GM06990 (cell line): ENCODE measurements at regions not wholly inside any gene's neighbourhood (a gene's known extent, or its start where the extent isn't known, plus 50 kb on each side); places are given as distances from the start of the nearest gene placed in this dataset.

ENCODE experiments used
- DNase-seq: peaks from one replicate; pipeline ENCODE4 v3.0.0-alpha.2; 2011; ENCODE audit not compliant: insufficient read length; ENCODE audit errors: extremely low read depth
- H3K27me3 ChIP-seq: replicated peaks from 2 replicates; pipeline ENCODE4 v1.6.0; 2011; ENCODE audit warnings: low read length; ENCODE audit not compliant: control insufficient read depth, insufficient read depth
- H3K36me3 ChIP-seq: 2 replicates; pipeline ENCODE4 v1.5.1; 2011; ENCODE audit warnings: low read length; ENCODE audit not compliant: control insufficient read depth, insufficient read depth
- H3K4me3 ChIP-seq: replicated peaks from 2 replicates; pipeline ENCODE4 v1.5.1; 2011; ENCODE audit warnings: low read depth, mild to moderate bottlenecking, control low read depth, low read length
- TF ChIP-seq, protein P1 (sequence below): IDR thresholded peaks from 2 replicates; pipeline ENCODE4 v1.5.1; 2011; ENCODE audit warnings: low read length, control low read depth, mild to moderate bottlenecking, inconsistent platforms; ENCODE audit not compliant: insufficient read depth, poor library complexity, severe bottlenecking

DNA sequence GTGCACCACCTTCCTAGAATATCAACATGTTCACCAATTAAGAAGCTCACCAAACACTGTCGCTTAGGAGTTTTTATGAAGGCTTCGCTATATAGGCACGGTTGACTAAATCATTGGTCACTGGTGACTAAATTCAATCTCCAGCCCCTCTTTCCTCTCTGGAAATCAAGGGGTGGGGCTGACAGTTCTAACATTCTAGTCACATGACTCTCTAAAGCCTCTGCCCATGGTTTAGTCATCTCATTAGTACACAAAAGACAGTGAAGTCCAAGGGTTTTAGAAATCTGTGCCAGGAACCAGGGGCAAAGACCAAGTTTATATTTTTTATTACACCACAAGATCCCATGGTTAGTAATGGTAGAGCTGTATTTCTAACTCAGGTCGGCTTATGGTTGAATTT is 243.2 kb downstream of the ELAVL2 start:
- TF ChIP-seq, protein P1, sequence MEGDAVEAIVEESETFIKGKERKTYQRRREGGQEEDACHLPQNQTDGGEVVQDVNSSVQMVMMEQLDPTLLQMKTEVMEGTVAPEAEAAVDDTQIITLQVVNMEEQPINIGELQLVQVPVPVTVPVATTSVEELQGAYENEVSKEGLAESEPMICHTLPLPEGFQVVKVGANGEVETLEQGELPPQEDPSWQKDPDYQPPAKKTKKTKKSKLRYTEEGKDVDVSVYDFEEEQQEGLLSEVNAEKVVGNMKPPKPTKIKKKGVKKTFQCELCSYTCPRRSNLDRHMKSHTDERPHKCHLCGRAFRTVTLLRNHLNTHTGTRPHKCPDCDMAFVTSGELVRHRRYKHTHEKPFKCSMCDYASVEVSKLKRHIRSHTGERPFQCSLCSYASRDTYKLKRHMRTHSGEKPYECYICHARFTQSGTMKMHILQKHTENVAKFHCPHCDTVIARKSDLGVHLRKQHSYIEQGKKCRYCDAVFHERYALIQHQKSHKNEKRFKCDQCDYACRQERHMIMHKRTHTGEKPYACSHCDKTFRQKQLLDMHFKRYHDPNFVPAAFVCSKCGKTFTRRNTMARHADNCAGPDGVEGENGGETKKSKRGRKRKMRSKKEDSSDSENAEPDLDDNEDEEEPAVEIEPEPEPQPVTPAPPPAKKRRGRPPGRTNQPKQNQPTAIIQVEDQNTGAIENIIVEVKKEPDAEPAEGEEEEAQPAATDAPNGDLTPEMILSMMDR, result no peak

GRCh38 chr9:23586906-23587305 is 239.1 kb downstream of the ELAVL2 start:
- Histone ChIP-seq H3K4me3 (no peak overlapping the region), H3K27me3 (no peaks in the 10 kb centered on the region), H3K36me3 (no peaks in the 10 kb centered on the region)
- no peak for DNase-seq
- TF ChIP-seq, protein P1, result no peak

More for the DNA sequence above, 243.2 kb downstream of the ELAVL2 start:
- DNase-seq, result no peak
- Histone ChIP-seq H3K36me3 (no peaks in the 10 kb centered on the region), H3K4me3 (no peak overlapping the region), H3K27me3 (no peaks in the 10 kb centered on the region)

DNA sequence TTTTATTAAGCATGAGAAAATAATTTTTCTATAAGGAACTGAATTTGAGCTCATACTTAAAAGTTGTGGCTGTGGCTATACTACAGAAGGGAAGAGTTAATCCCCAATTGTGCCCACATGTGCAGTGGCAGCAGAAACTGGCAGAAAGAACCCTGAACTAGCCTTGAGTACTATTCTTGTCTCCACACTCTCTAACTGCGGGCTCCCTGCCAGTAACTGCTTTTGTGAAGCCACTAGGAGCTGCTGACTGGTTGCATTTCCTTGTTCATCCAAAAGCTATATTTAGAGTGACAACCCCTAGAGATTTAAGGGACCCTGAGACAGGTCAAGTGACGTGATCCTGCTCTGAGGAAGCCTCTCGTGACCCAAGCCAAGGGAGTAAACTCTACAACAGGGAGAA is 238.6 kb downstream of the ELAVL2 start:
- TF ChIP-seq, protein P1, result no peak
- no peak for DNase-seq
- Histone ChIP-seq H3K36me3 (no peaks in the 10 kb centered on the region), H3K4me3 (no peak overlapping the region), H3K27me3 (no peaks in the 10 kb centered on the region)

GRCh38 chr9:23587903-23588302 is 238.1 kb downstream of the ELAVL2 start:
- H3K27me3 ChIP-seq, result no peaks in the 10 kb centered on the region
- no peaks in the 10 kb centered on the region for H3K36me3 ChIP-seq
- TF ChIP-seq, protein P1, result no peak
- no peak overlapping the region for H3K4me3 ChIP-seq
- no peak for DNase-seq

DNA sequence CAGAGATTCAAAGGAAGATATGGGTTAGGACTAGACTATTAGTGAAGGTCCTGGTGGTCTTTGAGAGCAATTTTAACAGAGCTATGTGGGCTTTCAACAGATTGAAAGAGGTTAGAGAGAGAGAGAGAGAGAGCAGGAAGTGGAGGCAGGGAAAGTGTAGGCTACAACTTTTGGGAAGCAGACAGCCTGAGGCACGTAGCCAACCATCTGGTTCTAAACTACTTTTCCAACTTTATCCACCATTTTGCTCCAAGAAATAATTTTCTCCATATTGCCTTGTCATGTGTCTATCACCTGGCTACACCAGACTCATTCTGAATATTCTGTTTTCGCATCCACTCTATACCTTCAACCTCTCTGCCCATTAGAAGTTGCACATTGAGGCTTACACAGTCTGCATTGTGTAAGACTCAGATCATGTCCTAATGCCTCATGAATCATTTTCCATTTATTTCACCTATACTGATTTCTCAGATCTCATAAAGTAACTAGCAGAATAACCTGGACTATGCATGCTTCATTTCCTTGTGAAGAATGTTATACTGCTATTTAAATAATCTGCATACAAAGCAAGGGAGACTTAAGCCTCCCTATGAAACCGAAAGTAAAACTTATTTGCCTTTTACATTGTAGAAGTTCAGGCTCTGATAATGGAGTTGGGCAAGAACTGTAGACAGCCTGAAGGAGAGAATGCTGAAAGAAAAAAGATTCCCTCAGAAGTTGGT is 235.6 kb downstream of the ELAVL2 start:
- Histone ChIP-seq H3K4me3 (no peak overlapping the region), H3K36me3 (no peaks in the 10 kb centered on the region), H3K27me3 (no peaks in the 10 kb centered on the region)
- DNase-seq, result no peak
- TF ChIP-seq, protein P1, result no peak

GRCh38 chr9:23594421-23594820 is 231.6 kb downstream of the ELAVL2 start:
- no peak overlapping the region for H3K4me3 ChIP-seq
- H3K27me3 ChIP-seq, result no peaks in the 10 kb centered on the region
- DNase-seq, result no peak
- no peaks in the 10 kb centered on the region for H3K36me3 ChIP-seq
- TF ChIP-seq, protein P1, result no peak
